GM12878 (cell line): ENCODE measurements at regions not wholly inside any gene's neighbourhood (a gene's known extent, or its start where the extent isn't known, plus 50 kb on each side); places are given as distances from the start of the nearest gene placed in this dataset.

Experiments used
- ATAC-seq: fragments of 200-7000 bp; cut with Tn5 transposase; 3 replicates; pipeline ENCODE4 v1.9.1; 2020; ENCODE audit warnings: mild to moderate bottlenecking, moderate library complexity
- BruUV-seq: library from RNA; stranded (reverse); fragments of 400-500 nt; replicated peaks from 2 replicates; lab custom pipeline; 2021; lab: Mats Ljungman, UMichigan
- CTCF ChIA-PET: fragments of 300-600 bp; sonication (Branson Sonifier 250); formaldehyde crosslinking; extraction: SDS; loops from one replicate; lab custom pipeline; 2021; ENCODE audit warnings: inconsistent platforms; lab: Yijun Ruan, JAX
- POLR2A ChIA-PET: fragments of 350-600 bp; formaldehyde crosslinking; extraction: SDS; loops from one replicate; lab custom pipeline; 2021; ENCODE audit warnings: inconsistent platforms; lab: Charles Lee
- RAD21 ChIA-PET: fragments of 300-600 bp; sonication (Branson Sonifier 250); formaldehyde crosslinking; loops from one replicate; lab custom pipeline; 2023; ENCODE audit warnings: antibody characterized with exemption; ENCODE audit not compliant: unreplicated experiment; lab: Charles Lee
- SMC1A ChIA-PET: fragments of 300-600 bp; sonication (Branson Sonifier 250); formaldehyde crosslinking; loops from one replicate; lab custom pipeline; 2023; ENCODE audit not compliant: unreplicated experiment, uncharacterized antibody; lab: Charles Lee
- DNase-seq: peaks from one replicate; pipeline ENCODE4 v3.0.0-alpha.2; 2011; ENCODE audit warnings: low read depth, low spot score
- FAIRE-seq: peaks from 3 replicates; lab custom pipeline; 2011; peaks lifted over from hg19 to GRCh38; lab: Jason Lieb, UNC
- H2AFZ ChIP-seq: 2 replicates; pipeline ENCODE4 v1.6.0; 2011; ENCODE audit warnings: low read depth, low read length, control low read depth; ENCODE audit not compliant: control insufficient read depth
- H3K27ac ChIP-seq: 2 replicates; pipeline ENCODE4 v1.5.1; 2011; ENCODE audit warnings: control low read depth; ENCODE audit not compliant: control insufficient read depth, insufficient read depth
- H3K27me3 ChIP-seq, 2 experiments: replicated peaks in 1 of 2; 2 replicates each; pipeline versions ENCODE4 v1.6.0 to v1.6.1; 2011; ENCODE audit warnings: low read length in 1 of 2; ENCODE audit not compliant: control insufficient read depth in 2 of 2, insufficient read depth in 2 of 2
- H3K36me3 ChIP-seq, 2 experiments: 2 replicates each; pipeline ENCODE4 v1.5.1; 2011; ENCODE audit warnings: low read length in 1 of 2; ENCODE audit not compliant: control insufficient read depth in 2 of 2, insufficient read depth in 2 of 2
- H3K4me1 ChIP-seq: 2 replicates; pipeline ENCODE4 v1.6.1; 2011; ENCODE audit warnings: mild to moderate bottlenecking, low read length, moderate library complexity, mixed read lengths; ENCODE audit not compliant: control insufficient read depth, insufficient read depth
- H3K4me2 ChIP-seq: 2 replicates; pipeline ENCODE4 v1.6.0; 2011; ENCODE audit warnings: control low read depth; ENCODE audit not compliant: control insufficient read depth, insufficient read depth
- H3K4me3 ChIP-seq: fragments of 200-600 bp; sonication (generic); 2 replicates; pipeline ENCODE4 v1.5.1; 2016
- H3K79me2 ChIP-seq: 2 replicates; pipeline ENCODE4 v1.6.0; 2011; ENCODE audit warnings: low read length; ENCODE audit not compliant: control insufficient read depth, insufficient read depth
- H3K9ac ChIP-seq: 2 replicates; pipeline ENCODE4 v1.8.0; 2011; ENCODE audit warnings: low read length, control low read depth, mixed read lengths; ENCODE audit not compliant: control insufficient read depth, insufficient read depth
- H3K9me3 ChIP-seq: replicated peaks from 3 replicates; pipeline ENCODE4 v1.5.1; 2011; ENCODE audit warnings: mild to moderate bottlenecking, low read length; ENCODE audit not compliant: control insufficient read depth, insufficient read depth
- H4K20me1 ChIP-seq: 2 replicates; pipeline ENCODE4 v1.6.0; 2011; ENCODE audit not compliant: control insufficient read depth, insufficient read depth
- HDGF ChIP-seq: fragments of 450-650 bp; IDR thresholded peaks from 2 replicates; pipeline ENCODE4 v1.6.1; 2016; ENCODE audit warnings: antibody characterized with exemption
- IRF3 ChIP-seq: fragments of 450-650 bp; IDR thresholded peaks from 2 replicates; pipeline ENCODE4 v1.6.1; 2014; ENCODE audit warnings: mild to moderate bottlenecking
- JUND ChIP-seq: IDR thresholded peaks from 2 replicates; pipeline ENCODE4 v1.6.1; 2012; ENCODE audit warnings: low read depth, mild to moderate bottlenecking, low read length, improper control_type of control experiment, moderate library complexity
- MXI1 ChIP-seq: fragments of 150-350 bp; IDR thresholded peaks from 2 replicates; pipeline ENCODE4 v1.6.1; 2011; ENCODE audit warnings: low read depth, mild to moderate bottlenecking, inconsistent platforms, low read length, improper control_type of control experiment
- PRDM15 ChIP-seq: fragments of 450-650 bp; formaldehyde crosslinking; IDR thresholded peaks from 2 replicates; pipeline ENCODE4 v1.4.0; 2020; ENCODE audit warnings: mild to moderate bottlenecking, moderate library complexity
- RCOR1 ChIP-seq: conservative IDR thresholded peaks from 2 replicates; pipeline ENCODE4 v1.6.1; 2012; ENCODE audit warnings: low read depth, low read length, improper control_type of control experiment
- SMAD5 ChIP-seq: IDR thresholded peaks from 2 replicates; pipeline ENCODE4 v1.6.1; 2016; ENCODE audit warnings: antibody characterized with exemption, low read depth
- TARDBP ChIP-seq: IDR thresholded peaks from 2 replicates; pipeline ENCODE4 v1.6.1; 2016; ENCODE audit warnings: borderline replicate concordance
- ZBTB33 ChIP-seq: fragments of 450-650 bp; IDR thresholded peaks from 2 replicates; pipeline ENCODE4 v1.6.1; 2017; ENCODE audit warnings: mild to moderate bottlenecking
- WGBS: methylation state at CpG from one replicate; pipeline ENCODE4 v1.1.6; 2016; ENCODE audit warnings: low lambda C conversion rate; ENCODE audit not compliant: insufficient replicate concordance, insufficient coverage; ENCODE audit errors: missing lambda C conversion rate; 5-methylcytosine and 5-hydroxymethylcytosine counted together
- in situ Hi-C: fragments of 300-500 bp; cut with MboI; formaldehyde crosslinking; loops from 9 replicates; pipeline ENCODE4 v1.14.3; 2018; ENCODE audit warnings: mixed read lengths
- intact Hi-C: fragments of 100-400 bp; cut with micrococcal nuclease; formaldehyde crosslinking; loops from one replicate; pipeline ENCODE4 v1.14.2; 2022; ENCODE audit not compliant: unreplicated experiment

GRCh38 chr14:36442824-36443241 is 77.2 kb downstream of the NKX2-1 start:
- Histone ChIP-seq H3K36me3 (no peaks in the 10 kb centered on the region), H3K4me3 (no peak overlapping the region), H3K27ac (no peak overlapping the region), H3K27me3 (no peaks in the 10 kb centered on the region), H3K9me3 (no peaks in the 10 kb centered on the region), H4K20me1 (no peaks in the 10 kb centered on the region), H3K9ac (no peak overlapping the region), H2AFZ (no peak overlapping the region), H3K79me2 (no peaks in the 10 kb centered on the region), H3K4me1 (no peaks in the 10 kb centered on the region), H3K4me2 (no peak overlapping the region)
- CTCF ChIA-PET, result no interaction called here
- TF ChIP-seq TARDBP, result no peak
- no peak for FAIRE-seq
- DNase-seq, result no peak
- SMC1A ChIA-PET, result no interaction called here
- in situ Hi-C loops, result no loop called here
- 30% methylated on average over 4 of the region's 4 CpGs for WGBS
- ATAC-seq, result no peak
- no TSS peak for BruUV-seq
- intact Hi-C loops, result no loop called here
- POLR2A ChIA-PET, result no interaction called here
- RAD21 ChIA-PET, result no interaction called here

- RAD21 ChIA-PET, result interaction anchor here (0.7 kb wide), 1 partner anchor 274 kb away, joined by 3 read pairs; no protein-coding TSS in a partner anchor
- H3K27ac ChIP-seq, result no peak overlapping the region
- no peaks in the 10 kb centered on the region for H3K4me1 ChIP-seq
- H3K4me2 ChIP-seq, result no peak overlapping the region
- H3K79me2 ChIP-seq, result no peaks in the 10 kb centered on the region
- ATAC-seq (no peak), FAIRE-seq (no peak), DNase-seq (no peak)
- no peaks in the 10 kb centered on the region for H3K9me3 ChIP-seq
- SMC1A ChIA-PET, result interaction anchor here (0.6 to 0.9 kb wide), 2 partner anchors 10 to 75 kb away, joined by 3 read pairs; no protein-coding TSS in a partner anchor
- CTCF ChIA-PET, result no interaction called here
- H4K20me1 ChIP-seq, result no peaks in the 10 kb centered on the region
- no peak overlapping the region for H2AFZ ChIP-seq
- H3K9ac ChIP-seq, result no peak overlapping the region
- intact Hi-C loops (no loop called here), in situ Hi-C loops (no loop called here)
- H3K27me3 ChIP-seq, result no peaks in the 10 kb centered on the region
- BruUV-seq, result no TSS peak
- H3K36me3 ChIP-seq, result no peaks in the 10 kb centered on the region
- POLR2A ChIA-PET, result no interaction called here
- H3K4me3 ChIP-seq, result no peak overlapping the region
- no peak for TF ChIP-seq ZBTB33
- no peak for TF ChIP-seq JUND
- no peak for TF ChIP-seq RCOR1
- no peak for TF ChIP-seq HDGF
- no peak for TF ChIP-seq SMAD5
- no peak for TF ChIP-seq PRDM15 (CRISPR knock-in tag)
- TF ChIP-seq IRF3, result no peak
- no peak for TF ChIP-seq MXI1
These were observed 78.7 kb downstream of the NKX2-1 start for GRCh38 chr14:36441283-36441682.
